Calu3 (cell line): ENCODE measurements at regions not wholly inside any gene's neighbourhood (a gene's known extent, or its start where the extent isn't known, plus 50 kb on each side); places are given as distances from the start of the nearest gene placed in this dataset.

ENCODE experiments used
- BruUV-seq: library from RNA; stranded (reverse); fragments of 400-500 nt; replicated peaks from 2 replicates; lab custom pipeline; 2021; lab: Mats Ljungman, UMichigan
- CTCF ChIA-PET: fragments of 300-600 bp; sonication (Branson Sonifier 250); formaldehyde crosslinking; loops from one replicate; lab custom pipeline; 2022; ENCODE audit warnings: antibody characterized with exemption; lab: Charles Lee
- DNase-seq: peaks from one replicate; pipeline ENCODE4 v3.0.0; 2022
- H3K27ac Mint-ChIP-seq: one replicate; pipeline ENCODE4 v1.8.0; 2022; ENCODE audit warnings: mixed read lengths; ENCODE audit not compliant: unreplicated experiment
- H3K27me3 Mint-ChIP-seq: one replicate; pipeline ENCODE4 v1.8.0; 2022; ENCODE audit warnings: mixed read lengths; ENCODE audit not compliant: unreplicated experiment
- H3K36me3 Mint-ChIP-seq: one replicate; pipeline ENCODE4 v1.8.0; 2022; ENCODE audit warnings: mild to moderate bottlenecking, moderate library complexity, mixed read lengths; ENCODE audit not compliant: insufficient read depth, unreplicated experiment
- H3K4me1 Mint-ChIP-seq: one replicate; pipeline ENCODE4 v1.8.0; 2022; ENCODE audit warnings: mild to moderate bottlenecking, low read depth, mixed read lengths; ENCODE audit not compliant: unreplicated experiment
- H3K4me3 Mint-ChIP-seq: one replicate; pipeline ENCODE4 v1.8.0; 2022; ENCODE audit warnings: mild to moderate bottlenecking, low read depth, moderate library complexity, mixed read lengths; ENCODE audit not compliant: unreplicated experiment
- H3K9me3 Mint-ChIP-seq: one replicate; pipeline ENCODE4 v1.8.0; 2022; ENCODE audit warnings: low read depth, mixed read lengths; ENCODE audit not compliant: unreplicated experiment
- intact Hi-C: fragments of 100-400 bp; cut with micrococcal nuclease; formaldehyde crosslinking; loops from one replicate; pipeline ENCODE4 v1.10.0; 2022; ENCODE audit not compliant: unreplicated experiment
- TF ChIP-seq, protein P1 (sequence below): fragments of 200-600 bp; IDR thresholded peaks from one replicate; pipeline ENCODE4 v1.8.0; 2022; ENCODE audit warnings: antibody characterized with exemption; ENCODE audit not compliant: unreplicated experiment

DNA sequence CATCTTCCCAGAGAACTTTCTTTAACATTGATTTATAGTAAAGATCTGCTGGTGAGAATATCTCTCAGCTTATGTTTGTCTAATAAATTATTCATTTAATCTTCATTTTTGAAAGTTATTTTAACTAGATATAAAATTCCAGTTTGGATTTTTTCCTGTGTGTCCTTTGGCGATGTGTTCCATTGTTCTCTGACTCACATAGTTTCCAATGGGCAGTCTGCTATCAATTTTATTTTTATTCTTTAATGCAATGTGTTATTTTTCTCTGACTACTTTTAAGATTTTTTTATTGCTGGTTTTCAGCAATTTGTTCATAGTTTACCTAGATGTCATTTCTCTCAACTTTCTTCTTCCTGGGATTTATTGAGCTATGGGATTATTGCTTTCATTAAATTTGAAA lies 325.2 kb upstream of the POGK start:
- TF ChIP-seq, protein P1, sequence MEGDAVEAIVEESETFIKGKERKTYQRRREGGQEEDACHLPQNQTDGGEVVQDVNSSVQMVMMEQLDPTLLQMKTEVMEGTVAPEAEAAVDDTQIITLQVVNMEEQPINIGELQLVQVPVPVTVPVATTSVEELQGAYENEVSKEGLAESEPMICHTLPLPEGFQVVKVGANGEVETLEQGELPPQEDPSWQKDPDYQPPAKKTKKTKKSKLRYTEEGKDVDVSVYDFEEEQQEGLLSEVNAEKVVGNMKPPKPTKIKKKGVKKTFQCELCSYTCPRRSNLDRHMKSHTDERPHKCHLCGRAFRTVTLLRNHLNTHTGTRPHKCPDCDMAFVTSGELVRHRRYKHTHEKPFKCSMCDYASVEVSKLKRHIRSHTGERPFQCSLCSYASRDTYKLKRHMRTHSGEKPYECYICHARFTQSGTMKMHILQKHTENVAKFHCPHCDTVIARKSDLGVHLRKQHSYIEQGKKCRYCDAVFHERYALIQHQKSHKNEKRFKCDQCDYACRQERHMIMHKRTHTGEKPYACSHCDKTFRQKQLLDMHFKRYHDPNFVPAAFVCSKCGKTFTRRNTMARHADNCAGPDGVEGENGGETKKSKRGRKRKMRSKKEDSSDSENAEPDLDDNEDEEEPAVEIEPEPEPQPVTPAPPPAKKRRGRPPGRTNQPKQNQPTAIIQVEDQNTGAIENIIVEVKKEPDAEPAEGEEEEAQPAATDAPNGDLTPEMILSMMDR: no peak
- no peak overlapping the region for H3K4me3 Mint-ChIP-seq
- H3K27me3 Mint-ChIP-seq: no peaks in the 10 kb centered on the region
- no peaks in the 10 kb centered on the region for H3K4me1 Mint-ChIP-seq
- BruUV-seq: no TSS peak
- CTCF ChIA-PET: no interaction called here
- no peaks in the 10 kb centered on the region for H3K36me3 Mint-ChIP-seq
- intact Hi-C loops: no loop called here
- DNase-seq: no peak
- H3K27ac Mint-ChIP-seq: no peak overlapping the region
- H3K9me3 Mint-ChIP-seq: peaks cover 7% of the 10 kb centered on the region

DNA sequence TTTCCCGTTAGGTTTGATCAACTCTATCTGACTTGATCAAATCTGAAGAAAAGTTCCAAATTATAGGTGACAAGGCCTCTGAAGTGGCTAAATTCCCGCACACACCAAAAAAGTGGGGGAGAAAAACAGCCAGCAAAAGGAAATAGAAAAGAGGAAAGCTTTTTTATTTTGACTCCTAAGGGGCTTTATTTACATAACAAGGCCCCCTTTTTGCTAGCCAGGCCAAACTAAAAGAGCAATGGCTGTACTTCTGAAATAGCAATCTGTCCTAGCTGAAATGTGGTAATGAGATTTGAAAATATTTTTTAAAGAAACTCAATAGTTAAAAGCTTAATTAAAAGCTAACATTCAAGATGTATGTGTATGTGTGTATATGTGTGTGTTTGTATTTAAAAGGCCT lies 311.5 kb upstream of the POGK start:
- intact Hi-C loops: no loop called here
- Mint-ChIP-seq H3K27ac (no peak overlapping the region), H3K36me3 (no peaks in the 10 kb centered on the region), H3K27me3 (no peaks in the 10 kb centered on the region), H3K9me3 (peaks cover 2% of the 10 kb centered on the region), H3K4me3 (no peak overlapping the region), H3K4me1 (no peaks in the 10 kb centered on the region)
- TF ChIP-seq, protein P1: no peak
- BruUV-seq: no TSS peak
- CTCF ChIA-PET: no interaction called here
- DNase-seq: no peak

DNA sequence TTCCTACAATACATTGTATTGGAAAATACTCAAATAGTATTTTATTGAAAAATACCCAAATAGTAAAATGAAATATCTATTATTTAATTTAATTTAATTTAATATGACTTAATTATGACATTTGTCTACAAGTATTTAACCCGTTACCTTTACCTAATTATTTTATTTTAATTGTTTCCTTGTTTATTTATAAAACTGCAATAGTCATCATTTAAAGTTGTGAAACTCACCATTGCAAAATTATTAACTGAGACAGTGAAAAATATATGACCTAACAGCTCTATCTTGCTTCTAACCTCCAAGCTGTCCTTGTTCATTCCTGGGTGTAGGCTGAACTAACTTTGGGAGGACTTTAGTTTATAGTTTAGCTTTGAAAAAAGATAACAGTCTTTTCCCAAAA lies 300.6 kb upstream of the POGK start:
- no peak overlapping the region for H3K4me3 Mint-ChIP-seq
- TF ChIP-seq, protein P1: no peak
- H3K36me3 Mint-ChIP-seq: no peaks in the 10 kb centered on the region
- no peak for DNase-seq
- BruUV-seq: no TSS peak
- intact Hi-C loops: no loop called here
- no peak overlapping the region for H3K27ac Mint-ChIP-seq
- no peaks in the 10 kb centered on the region for H3K27me3 Mint-ChIP-seq
- H3K4me1 Mint-ChIP-seq: no peaks in the 10 kb centered on the region
- CTCF ChIA-PET: no interaction called here
- peaks cover 6% of the 10 kb centered on the region for H3K9me3 Mint-ChIP-seq

DNA sequence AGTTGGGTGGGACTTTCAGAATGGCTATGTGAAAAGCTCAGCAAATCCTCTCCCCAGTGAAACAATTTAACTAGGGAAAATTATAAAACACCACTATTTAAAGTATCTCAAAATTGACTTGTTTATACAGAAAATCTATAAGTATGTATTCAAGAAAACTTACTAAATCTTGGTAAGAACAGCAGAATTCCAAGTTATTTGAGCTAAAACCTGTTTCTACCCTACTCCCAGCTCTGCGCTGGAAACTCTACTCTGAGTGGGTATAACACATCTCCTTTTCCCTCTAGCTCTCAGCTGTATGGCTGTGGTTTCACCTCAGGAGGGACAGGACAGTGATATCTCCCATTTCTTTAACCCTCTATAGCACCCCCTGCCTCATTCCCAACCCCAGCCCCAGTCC lies 295.2 kb upstream of the POGK start:
- DNase-seq: no peak
- H3K4me3 Mint-ChIP-seq: no peak overlapping the region
- BruUV-seq: no TSS peak
- TF ChIP-seq, protein P1: no peak
- no peaks in the 10 kb centered on the region for H3K4me1 Mint-ChIP-seq
- H3K27me3 Mint-ChIP-seq: no peaks in the 10 kb centered on the region
- H3K9me3 Mint-ChIP-seq: peaks cover 10% of the 10 kb centered on the region
- CTCF ChIA-PET: no interaction called here
- H3K36me3 Mint-ChIP-seq: no peaks in the 10 kb centered on the region
- H3K27ac Mint-ChIP-seq: no peak overlapping the region
- intact Hi-C loops: no loop called here
